Kidney (tissue), 13 donors: ENCODE measurements at regions not wholly inside any gene's neighbourhood (a gene's known extent, or its start where the extent isn't known, plus 50 kb on each side); places are given as distances from the start of the nearest gene placed in this dataset.
A peak's percentile ranks its signal among the peaks of the same experiment; 100 is the strongest.

ENCODE experiments used
- DNase-seq, 5 donors: peaks; one replicate each; pipeline ENCODE4 v3.0.0-alpha.2; 2013 to 2020
- FAIRE-seq: peaks from 2 replicates; lab custom pipeline; 2012; peaks lifted over from hg19 to GRCh38; lab: Jason Lieb, UNC
- H3K27ac ChIP-seq, 2 donors: one replicate each; pipeline ENCODE4 v1.7.0; 2013; ENCODE audit warnings: low read depth in 2 of 2, low read length in 2 of 2, inconsistent platforms in 1 of 2
- H3K27me3 ChIP-seq: one replicate; pipeline ENCODE4 v1.7.1; 2013; ENCODE audit warnings: low read length, inconsistent platforms; ENCODE audit not compliant: control insufficient read depth, insufficient read depth
- H3K36me3 ChIP-seq, 3 donors: one replicate each; pipeline versions ENCODE4 v1.7.0 to v1.7.1; 2013; ENCODE audit warnings: low read length in 3 of 3, control low read depth in 1 of 3, inconsistent platforms in 1 of 3; ENCODE audit not compliant: insufficient read depth in 3 of 3, control insufficient read depth in 2 of 3
- H3K4me1 ChIP-seq, 3 donors: one replicate each; pipeline versions ENCODE4 v1.7.0 to v1.7.1; 2013; ENCODE audit warnings: low read length in 3 of 3, inconsistent platforms in 1 of 3, low read depth in 1 of 3; ENCODE audit not compliant: control insufficient read depth in 2 of 3, insufficient read depth in 2 of 3
- H3K4me3 ChIP-seq, 3 donors: one replicate each; pipeline versions ENCODE4 v1.7.0 to v1.8.1; 2013; ENCODE audit warnings: low read length in 3 of 3, control low read depth in 1 of 3, inconsistent platforms in 1 of 3
- H3K9ac ChIP-seq, 3 donors: one replicate each; pipeline versions ENCODE4 v1.7.0 to v1.7.1; 2013; ENCODE audit warnings: low read length in 3 of 3, control low read depth in 1 of 3, inconsistent platforms in 1 of 3
- H3K9me3 ChIP-seq, 3 donors: one replicate each; pipeline versions ENCODE4 v1.7.0 to v1.7.1; 2013; ENCODE audit warnings: low read length in 3 of 3, control low read depth in 1 of 3, inconsistent platforms in 1 of 3; ENCODE audit not compliant: control insufficient read depth in 2 of 3, insufficient read depth in 1 of 3
- intact Hi-C: fragments of 100-400 bp; cut with DNase I; formaldehyde crosslinking; loops from one replicate; pipeline ENCODE4 v1.11.1; 2022
- TF ChIP-seq, protein P1 (sequence below): IDR thresholded peaks from 3 replicates; pipeline ENCODE4 v1.5.1; 2012; ENCODE audit warnings: mild to moderate bottlenecking, moderate library complexity, borderline replicate concordance; ENCODE audit not compliant: insufficient read depth; ENCODE audit errors: extremely low read depth
- donor health status: control.
- donor health status: control.
- donor health status: control.
- donor health status: control.
- donor health status: control.
- donor health status: DM: yes; HTN: yes; CAD: no.
- donor health status: Normal renal cell carcinoma (clear cell type).

DNA sequence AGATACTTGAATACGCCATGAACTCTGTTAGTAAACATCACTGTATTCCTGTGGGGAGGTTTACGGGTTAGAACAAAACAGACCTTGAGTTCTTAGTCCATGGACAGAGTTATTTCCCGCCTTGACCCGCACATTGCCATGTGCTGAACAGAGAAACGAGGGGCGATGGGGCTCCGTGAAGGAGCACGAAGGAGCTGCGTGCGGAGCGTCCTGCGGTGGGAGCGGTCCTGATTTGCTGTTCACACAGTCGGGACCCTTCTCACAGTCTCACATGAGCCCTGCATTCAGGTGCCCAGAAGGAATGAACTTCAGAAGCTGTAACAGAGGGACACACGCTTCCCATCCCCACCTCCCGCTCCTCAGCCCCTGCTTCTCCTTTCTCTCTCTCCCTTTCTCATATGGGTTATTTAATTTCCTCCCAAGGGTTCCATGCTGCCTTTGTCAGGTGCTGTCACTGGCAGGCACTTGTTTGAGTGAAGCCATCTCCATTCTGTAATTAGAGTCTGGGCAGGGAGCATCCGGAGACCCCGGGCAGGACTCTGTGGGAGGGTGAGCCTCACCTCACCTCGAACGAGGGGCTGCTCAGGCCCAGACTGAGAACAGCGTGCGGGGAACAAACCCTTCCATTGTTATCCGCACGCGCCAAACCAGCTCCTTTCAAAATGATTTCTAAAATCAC, 76.9 kb downstream of the TEX29 start:
- H3K9ac ChIP-seq, result no peak overlapping the region
- no peaks in the 10 kb centered on the region for H3K36me3 ChIP-seq
- TF ChIP-seq, protein P1, sequence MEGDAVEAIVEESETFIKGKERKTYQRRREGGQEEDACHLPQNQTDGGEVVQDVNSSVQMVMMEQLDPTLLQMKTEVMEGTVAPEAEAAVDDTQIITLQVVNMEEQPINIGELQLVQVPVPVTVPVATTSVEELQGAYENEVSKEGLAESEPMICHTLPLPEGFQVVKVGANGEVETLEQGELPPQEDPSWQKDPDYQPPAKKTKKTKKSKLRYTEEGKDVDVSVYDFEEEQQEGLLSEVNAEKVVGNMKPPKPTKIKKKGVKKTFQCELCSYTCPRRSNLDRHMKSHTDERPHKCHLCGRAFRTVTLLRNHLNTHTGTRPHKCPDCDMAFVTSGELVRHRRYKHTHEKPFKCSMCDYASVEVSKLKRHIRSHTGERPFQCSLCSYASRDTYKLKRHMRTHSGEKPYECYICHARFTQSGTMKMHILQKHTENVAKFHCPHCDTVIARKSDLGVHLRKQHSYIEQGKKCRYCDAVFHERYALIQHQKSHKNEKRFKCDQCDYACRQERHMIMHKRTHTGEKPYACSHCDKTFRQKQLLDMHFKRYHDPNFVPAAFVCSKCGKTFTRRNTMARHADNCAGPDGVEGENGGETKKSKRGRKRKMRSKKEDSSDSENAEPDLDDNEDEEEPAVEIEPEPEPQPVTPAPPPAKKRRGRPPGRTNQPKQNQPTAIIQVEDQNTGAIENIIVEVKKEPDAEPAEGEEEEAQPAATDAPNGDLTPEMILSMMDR, result no peak
- no peaks in the 10 kb centered on the region for H3K4me1 ChIP-seq
- H3K27ac ChIP-seq, result no peak overlapping the region
- H3K4me3 ChIP-seq, result no peak overlapping the region
- DNase-seq (no peak), FAIRE-seq (no peak)
- no peaks in the 10 kb centered on the region for H3K27me3 ChIP-seq
- H3K9me3 ChIP-seq, result no peaks in the 10 kb centered on the region
- intact Hi-C loops, result no loop called here

DNA sequence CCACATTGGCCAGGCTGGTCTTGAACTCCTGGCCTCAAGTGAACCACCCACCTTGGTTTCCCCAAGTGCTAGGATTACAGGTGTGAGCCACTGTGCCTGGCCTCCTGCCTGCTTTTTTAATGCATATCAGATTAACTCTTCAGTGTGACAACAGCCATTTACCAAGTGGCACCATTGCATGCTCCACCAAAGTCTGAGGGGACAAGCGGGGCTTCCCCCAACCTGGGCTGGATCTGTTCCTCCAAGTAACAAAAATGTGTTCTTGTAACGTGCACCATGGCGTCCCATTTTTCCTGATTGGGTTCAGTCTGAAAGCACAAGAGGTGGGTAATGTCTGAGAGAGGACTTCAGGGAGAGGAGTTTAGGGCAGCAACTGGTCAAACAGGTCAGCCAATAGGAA, 77.8 kb downstream of the TEX29 start:
- peak in 1 of 5 donors; percentile 4 for DNase-seq
- H3K36me3 ChIP-seq, result no peaks in the 10 kb centered on the region
- intact Hi-C loops, result no loop called here
- TF ChIP-seq, protein P1, result no peak
- H3K9ac ChIP-seq, result no peak overlapping the region
- H3K4me3 ChIP-seq, result no peak overlapping the region
- no peaks in the 10 kb centered on the region for H3K4me1 ChIP-seq
- no peaks in the 10 kb centered on the region for H3K27me3 ChIP-seq
- no peak overlapping the region for H3K27ac ChIP-seq
- FAIRE-seq, result no peak
- H3K9me3 ChIP-seq, result no peaks in the 10 kb centered on the region

DNA sequence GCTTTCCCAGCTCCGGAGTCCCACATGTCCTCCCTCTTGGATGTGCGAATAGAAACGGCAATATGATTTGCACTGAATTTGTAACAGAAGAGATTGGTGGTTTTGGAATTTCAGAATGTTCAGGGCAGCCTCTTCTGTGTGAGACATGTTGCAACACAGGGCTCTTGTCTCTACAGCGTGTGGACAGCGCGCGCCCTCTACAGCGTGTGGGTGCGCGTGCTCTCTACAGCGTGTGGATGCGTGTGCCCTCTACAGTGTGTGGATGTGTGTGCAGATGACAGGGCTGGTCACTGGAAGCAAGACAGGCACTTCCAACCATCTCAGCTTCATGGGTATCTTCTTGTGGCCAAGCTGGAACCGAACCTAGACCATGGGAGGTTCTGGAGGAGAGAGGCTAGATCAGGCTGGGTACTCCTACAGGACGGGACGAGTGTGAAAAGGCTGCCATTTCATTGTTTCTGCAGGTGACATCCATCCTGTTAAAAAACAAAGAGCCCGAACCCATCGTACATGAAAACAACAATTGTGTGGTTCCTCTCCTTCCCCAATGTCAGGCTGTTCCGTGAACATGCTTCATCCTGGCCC, 78.4 kb downstream of the TEX29 start:
- DNase-seq (peak in 1 of 5 donors; percentile 11), FAIRE-seq (no peak)
- Histone ChIP-seq H3K27me3 (no peaks in the 10 kb centered on the region), H3K27ac (no peak overlapping the region), H3K4me3 (no peak overlapping the region), H3K9me3 (no peaks in the 10 kb centered on the region), H3K4me1 (no peaks in the 10 kb centered on the region), H3K9ac (no peak overlapping the region), H3K36me3 (no peaks in the 10 kb centered on the region)
- intact Hi-C loops, result no loop called here
- TF ChIP-seq, protein P1, result no peak
